Kidney epithelial cell (primary cell): ENCODE measurements at regions not wholly inside any gene's neighbourhood (a gene's known extent, or its start where the extent isn't known, plus 50 kb on each side); places are given as distances from the start of the nearest gene placed in this dataset.

Experiments used
- DNase-seq: peaks from one replicate; pipeline ENCODE4 v3.0.0-alpha.2; 2010; ENCODE audit warnings: low read depth
- H3K27me3 ChIP-seq: 2 replicates; pipeline ENCODE4 v1.6.0; 2011; ENCODE audit warnings: low read length; ENCODE audit not compliant: control insufficient read depth, insufficient read depth
- H3K36me3 ChIP-seq: 2 replicates; pipeline ENCODE4 v1.5.1; 2011; ENCODE audit warnings: low read length; ENCODE audit not compliant: control insufficient read depth, insufficient read depth
- H3K4me3 ChIP-seq: 2 replicates; pipeline ENCODE4 v1.5.1; 2011; ENCODE audit warnings: low read depth, mild to moderate bottlenecking, control low read depth, low read length
- TF ChIP-seq, protein P1 (sequence below): IDR thresholded peaks from 2 replicates; pipeline ENCODE4 v1.5.1; 2011; ENCODE audit warnings: mild to moderate bottlenecking, moderate library complexity, low read length, control low read depth, inconsistent platforms; ENCODE audit not compliant: insufficient read depth, poor library complexity, severe bottlenecking

DNA sequence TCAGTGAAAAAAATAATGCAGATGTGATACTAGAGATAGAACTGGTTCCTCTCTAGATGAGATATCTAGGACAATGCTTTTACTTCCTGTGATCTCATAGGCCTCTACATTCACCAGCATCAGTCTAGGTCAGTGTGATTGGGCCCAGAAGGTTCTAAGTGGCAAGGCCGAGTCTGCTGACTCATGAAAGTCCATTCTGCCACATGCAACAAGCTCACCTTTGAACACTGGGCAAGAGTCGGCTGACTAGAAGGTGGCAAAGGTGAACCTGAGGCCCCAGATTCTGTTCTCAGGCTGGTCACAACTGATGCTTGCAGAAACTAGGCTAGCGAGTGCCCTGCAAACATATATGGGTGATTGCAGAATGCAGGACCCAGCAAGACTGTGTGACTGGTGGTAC is 105.7 kb upstream of the PLXNA4 start:
- no peak for DNase-seq
- Histone ChIP-seq H3K27me3 (no peaks in the 10 kb centered on the region), H3K36me3 (no peaks in the 10 kb centered on the region), H3K4me3 (no peak overlapping the region)
- TF ChIP-seq, protein P1, sequence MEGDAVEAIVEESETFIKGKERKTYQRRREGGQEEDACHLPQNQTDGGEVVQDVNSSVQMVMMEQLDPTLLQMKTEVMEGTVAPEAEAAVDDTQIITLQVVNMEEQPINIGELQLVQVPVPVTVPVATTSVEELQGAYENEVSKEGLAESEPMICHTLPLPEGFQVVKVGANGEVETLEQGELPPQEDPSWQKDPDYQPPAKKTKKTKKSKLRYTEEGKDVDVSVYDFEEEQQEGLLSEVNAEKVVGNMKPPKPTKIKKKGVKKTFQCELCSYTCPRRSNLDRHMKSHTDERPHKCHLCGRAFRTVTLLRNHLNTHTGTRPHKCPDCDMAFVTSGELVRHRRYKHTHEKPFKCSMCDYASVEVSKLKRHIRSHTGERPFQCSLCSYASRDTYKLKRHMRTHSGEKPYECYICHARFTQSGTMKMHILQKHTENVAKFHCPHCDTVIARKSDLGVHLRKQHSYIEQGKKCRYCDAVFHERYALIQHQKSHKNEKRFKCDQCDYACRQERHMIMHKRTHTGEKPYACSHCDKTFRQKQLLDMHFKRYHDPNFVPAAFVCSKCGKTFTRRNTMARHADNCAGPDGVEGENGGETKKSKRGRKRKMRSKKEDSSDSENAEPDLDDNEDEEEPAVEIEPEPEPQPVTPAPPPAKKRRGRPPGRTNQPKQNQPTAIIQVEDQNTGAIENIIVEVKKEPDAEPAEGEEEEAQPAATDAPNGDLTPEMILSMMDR, result no peak

DNA sequence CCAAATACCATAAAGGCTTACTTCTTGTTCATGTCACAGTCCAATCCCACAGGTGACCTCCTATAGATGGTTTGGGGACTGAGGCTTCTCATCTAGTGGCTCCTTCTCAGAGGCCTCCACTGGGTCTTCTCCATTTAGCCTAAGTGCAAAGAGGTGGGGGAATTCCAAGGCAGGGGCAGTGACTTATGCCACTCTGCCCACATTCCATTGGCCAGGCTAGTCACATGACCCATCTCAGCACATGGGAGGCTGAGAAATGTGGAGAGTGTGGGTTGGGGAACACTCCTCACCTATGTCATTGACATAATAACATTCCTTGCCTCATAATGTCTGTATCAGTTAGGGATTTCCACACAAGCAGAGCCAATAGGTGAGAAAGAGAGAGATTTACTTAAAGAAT is 104.3 kb upstream of the PLXNA4 start:
- no peak for DNase-seq
- TF ChIP-seq, protein P1, result no peak
- no peaks in the 10 kb centered on the region for H3K36me3 ChIP-seq
- no peaks in the 10 kb centered on the region for H3K27me3 ChIP-seq
- H3K4me3 ChIP-seq, result no peak overlapping the region

GRCh38 chr7:132678656-132679055 is 102.4 kb upstream of the PLXNA4 start:
- TF ChIP-seq, protein P1, result no peak
- no peaks in the 10 kb centered on the region for H3K27me3 ChIP-seq
- no peak overlapping the region for H3K4me3 ChIP-seq
- no peaks in the 10 kb centered on the region for H3K36me3 ChIP-seq
- DNase-seq, result no peak

- no peak for DNase-seq
- Histone ChIP-seq H3K27me3 (no peaks in the 10 kb centered on the region), H3K4me3 (no peak overlapping the region), H3K36me3 (no peaks in the 10 kb centered on the region)
- TF ChIP-seq, protein P1, result no peak
Observed at GRCh38 chr7:132677918-132678317, 101.6 kb upstream of the PLXNA4 start.

GRCh38 chr7:132672200-132672990 is 96.1 kb upstream of the PLXNA4 start:
- no peak for DNase-seq
- H3K4me3 ChIP-seq, result no peak overlapping the region
- no peaks in the 10 kb centered on the region for H3K27me3 ChIP-seq
- H3K36me3 ChIP-seq, result no peaks in the 10 kb centered on the region
- TF ChIP-seq, protein P1, result no peak

- TF ChIP-seq, protein P1, result no peak
- Histone ChIP-seq H3K4me3 (no peak overlapping the region), H3K27me3 (no peaks in the 10 kb centered on the region), H3K36me3 (no peaks in the 10 kb centered on the region)
- no peak for DNase-seq
Observed at GRCh38 chr7:132666774-132667172, 90.5 kb upstream of the PLXNA4 start.
